SK-N-SH (cell line): ENCODE measurements at regions not wholly inside any gene's neighbourhood (a gene's known extent, or its start where the extent isn't known, plus 50 kb on each side); places are given as distances from the start of the nearest gene placed in this dataset.

Experiments
- CTCF ChIA-PET: fragments of 300-600, 350-600 bp; formaldehyde crosslinking; extraction: SDS; loops from one replicate; lab custom pipeline; 2021; lab: Yijun Ruan, JAX
- POLR2A ChIA-PET: fragments of 350-600 bp; sonication (Branson Sonifier 250); formaldehyde crosslinking; extraction: SDS; loops from one replicate; lab custom pipeline; 2020; ENCODE audit warnings: antibody characterized with exemption, inconsistent platforms; lab: Yijun Ruan, JAX
- DNase-seq: peaks from one replicate; pipeline ENCODE4 v3.0.0; 2012
- H2AFZ ChIP-seq: fragments of 200-600 bp; sonication (generic); 2 replicates; pipeline ENCODE4 v1.8.1; 2016; ENCODE audit warnings: antibody characterized with exemption, mild to moderate bottlenecking, low read depth
- H3F3A ChIP-seq: fragments of 200-600 bp; sonication (generic); replicated peaks from 2 replicates; pipeline ENCODE3; 2016; ENCODE audit warnings: antibody characterized with exemption, mild to moderate bottlenecking; ENCODE audit not compliant: insufficient read depth
- H3K27ac ChIP-seq, 2 experiments: fragments of 200-500 bp in 1 of 2; fragments of 200-600 bp in 1 of 2; sonication (Bioruptor generic) in 1 of 2; sonication (generic), shearing (Covaris generic) in 1 of 2; 2 replicates each; pipeline versions ENCODE4 v1.5.1 to v1.6.1; 2014 to 2016; ENCODE audit warnings: low read depth in 2 of 2, inconsistent platforms in 1 of 2, low read length in 1 of 2, mild to moderate bottlenecking in 1 of 2, mixed read lengths in 1 of 2
- H3K27me3 ChIP-seq: fragments of 200-600 bp; sonication (generic), shearing (Covaris generic); 2 replicates; pipeline ENCODE4 v1.6.1; 2016; ENCODE audit warnings: mixed run types; ENCODE audit not compliant: insufficient read depth
- H3K36me3 ChIP-seq, 2 experiments: fragments of 200-500 bp in 1 of 2; fragments of 200-600 bp in 1 of 2; sonication (Bioruptor generic) in 1 of 2; sonication (generic) in 1 of 2; replicated peaks in 1 of 2; 2 replicates each; pipeline versions ENCODE3 to v1.5.1; 2014 to 2016; ENCODE audit warnings: low read length in 1 of 2, mild to moderate bottlenecking in 1 of 2; ENCODE audit not compliant: insufficient read depth in 2 of 2, control insufficient read depth in 1 of 2
- H3K4me1 ChIP-seq, 2 experiments: fragments of 200-500 bp in 1 of 2; fragments of 200-600 bp in 1 of 2; sonication (Bioruptor generic) in 1 of 2; sonication (generic), shearing (Covaris generic) in 1 of 2; 2 replicates each; pipeline versions ENCODE4 v1.5.1 to v1.6.1; 2014 to 2016; ENCODE audit warnings: low read depth in 1 of 2, low read length in 1 of 2, mixed run types in 1 of 2; ENCODE audit not compliant: insufficient read depth in 2 of 2, control insufficient read depth in 1 of 2
- H3K4me2 ChIP-seq: fragments of 200-600 bp; sonication (generic), shearing (Covaris generic); 2 replicates; pipeline ENCODE4 v1.6.1; 2017; ENCODE audit warnings: mixed run types
- H3K4me3 ChIP-seq, 2 experiments: fragments of 200-500 bp in 1 of 2; fragments of 200-600 bp in 1 of 2; sonication (Bioruptor generic) in 1 of 2; sonication (generic), shearing (Covaris generic) in 1 of 2; 2 replicates each; pipeline versions ENCODE4 v1.5.1 to v1.8.1; 2014 to 2016; ENCODE audit warnings: low read depth in 2 of 2, inconsistent platforms in 1 of 2, low read length in 1 of 2, mild to moderate bottlenecking in 1 of 2, mixed read lengths in 1 of 2, moderate library complexity in 1 of 2
- H3K79me2 ChIP-seq: fragments of 200-600 bp; sonication (generic); 2 replicates; pipeline ENCODE4 v1.8.1; 2017; ENCODE audit warnings: mild to moderate bottlenecking; ENCODE audit not compliant: insufficient read depth
- H3K9ac ChIP-seq: fragments of 200-600 bp; sonication (generic); 2 replicates; pipeline ENCODE4 v1.6.1; 2017; ENCODE audit warnings: mixed run types
- H3K9me2 ChIP-seq: fragments of 200-600 bp; sonication (generic); 2 replicates; pipeline ENCODE4 v1.6.1; 2017; ENCODE audit warnings: mixed run types
- H3K9me3 ChIP-seq: fragments of 200-600 bp; sonication (generic); 2 replicates; pipeline ENCODE4 v1.6.1; 2017; ENCODE audit warnings: mixed run types, mild to moderate bottlenecking, moderate library complexity
- H4K20me1 ChIP-seq: fragments of 200-600 bp; sonication (generic); 2 replicates; pipeline ENCODE4 v1.6.1; 2017; ENCODE audit warnings: mild to moderate bottlenecking, mixed run types; ENCODE audit not compliant: insufficient read depth
- CTCF ChIP-seq: fragments of 200-600 bp; sonication (generic); IDR thresholded peaks from 2 replicates; pipeline ENCODE4 v1.6.1; 2017; ENCODE audit warnings: antibody characterized with exemption, mild to moderate bottlenecking, moderate library complexity
- ELF1 ChIP-seq: IDR thresholded peaks from 2 replicates; pipeline ENCODE4 v1.4.0; 2012
- EZH2phosphoT487 ChIP-seq: fragments of 200-600 bp; sonication (generic); IDR thresholded peaks from 2 replicates; pipeline ENCODE4 v1.6.1; 2017; ENCODE audit warnings: low read depth, mixed run types, mild to moderate bottlenecking, antibody characterized with exemption, moderate library complexity, borderline replicate concordance
- FOSL2 ChIP-seq: IDR thresholded peaks from 2 replicates; pipeline ENCODE4 v1.4.0; 2012; ENCODE audit warnings: low read depth, mild to moderate bottlenecking, moderate library complexity, borderline replicate concordance
- FOXM1 ChIP-seq: IDR thresholded peaks from 2 replicates; pipeline ENCODE4 v1.4.0; 2012; ENCODE audit warnings: low read depth, mild to moderate bottlenecking
- GATA2 ChIP-seq: sonication (generic); formaldehyde crosslinking; IDR thresholded peaks from 2 replicates; pipeline ENCODE4 v1.5.0; 2020; ENCODE audit warnings: mild to moderate bottlenecking, missing genetic modification reagents
- IRF3 ChIP-seq: fragments of 150-350 bp; IDR thresholded peaks from 2 replicates; pipeline ENCODE4 v1.6.1; 2016; ENCODE audit warnings: mild to moderate bottlenecking, low read depth, low read length
- JUND ChIP-seq: IDR thresholded peaks from 2 replicates; pipeline ENCODE4 v1.4.0; 2012
- MAX ChIP-seq: IDR thresholded peaks from 2 replicates; pipeline ENCODE4 v1.4.0; 2012; ENCODE audit warnings: low read depth
- MXI1 ChIP-seq: IDR thresholded peaks from 2 replicates; pipeline ENCODE4 v1.6.1; 2012; ENCODE audit warnings: mild to moderate bottlenecking, low read depth, low read length, improper control_type of control experiment
- NRF1 ChIP-seq: IDR thresholded peaks from 2 replicates; pipeline ENCODE4 v1.6.1; 2012; ENCODE audit warnings: low read depth, mild to moderate bottlenecking, low read length
- RAD21 ChIP-seq: IDR thresholded peaks from 2 replicates; pipeline ENCODE4 v1.6.1; 2012; ENCODE audit warnings: mild to moderate bottlenecking, low read length
- REST ChIP-seq: IDR thresholded peaks from 2 replicates; pipeline ENCODE4 v1.6.1; 2012; ENCODE audit warnings: mild to moderate bottlenecking, low read depth, low read length, moderate library complexity
- RFX5 ChIP-seq: IDR thresholded peaks from 2 replicates; pipeline ENCODE4 v1.6.1; 2012; ENCODE audit warnings: mild to moderate bottlenecking, improper control_type of control experiment, low read length
- RXRA ChIP-seq: IDR thresholded peaks from 2 replicates; pipeline ENCODE4 v1.4.0; 2012; ENCODE audit warnings: low read depth, mild to moderate bottlenecking, borderline replicate concordance
- SIN3A ChIP-seq: IDR thresholded peaks from 2 replicates; pipeline ENCODE4 v1.6.1; 2012; ENCODE audit warnings: low read depth, mild to moderate bottlenecking, low read length, moderate library complexity, borderline replicate concordance
- TAF1 ChIP-seq: IDR thresholded peaks from 2 replicates; pipeline ENCODE4 v1.6.1; 2012; ENCODE audit warnings: low read depth, mild to moderate bottlenecking, low read length, moderate library complexity, borderline replicate concordance
- USF2 ChIP-seq: fragments of 150-350 bp; IDR thresholded peaks from 2 replicates; pipeline ENCODE4 v1.6.1; 2017; ENCODE audit warnings: antibody characterized with exemption, low read length, low read depth, borderline replicate concordance
- YY1 ChIP-seq: IDR thresholded peaks from 2 replicates; pipeline ENCODE4 v1.4.0; 2012; ENCODE audit warnings: low read depth, mild to moderate bottlenecking
- ZBTB33 ChIP-seq: IDR thresholded peaks from 2 replicates; pipeline ENCODE4 v1.4.0; 2012; ENCODE audit warnings: low read depth, borderline replicate concordance

GRCh38 chr10:31741473-31741872 is 187.2 kb downstream of the ARHGAP12 start:
- no peaks in the 10 kb centered on the region for H3K27me3 ChIP-seq
- H3K79me2 ChIP-seq, result no peaks in the 10 kb centered on the region
- no peak overlapping the region for H3K9ac ChIP-seq
- POLR2A ChIA-PET, result no interaction called here
- no peak for TF ChIP-seq RAD21
- TF ChIP-seq IRF3, result no peak
- no peak for TF ChIP-seq SIN3A
- no peak for TF ChIP-seq ELF1
- no peak for TF ChIP-seq FOXM1
- TF ChIP-seq YY1, result no peak
- no peak for TF ChIP-seq FOSL2
- no peak for TF ChIP-seq CTCF
- TF ChIP-seq EZH2phosphoT487, result no peak
- no peak for TF ChIP-seq RXRA
- no peak for TF ChIP-seq MAX
- TF ChIP-seq RFX5, result no peak
- TF ChIP-seq GATA2 (CRISPR knock-in tag), result no peak
- no peak for TF ChIP-seq ZBTB33
- no peak for TF ChIP-seq NRF1
- no peak for TF ChIP-seq JUND
- TF ChIP-seq MXI1, result no peak
- TF ChIP-seq USF2, result no peak
- TF ChIP-seq REST, result no peak
- TF ChIP-seq TAF1, result no peak
- no peak overlapping the region for H3K27ac ChIP-seq
- H3K4me1 ChIP-seq, result peaks cover 2 to 11% of the 10 kb centered on the region in 2 experiments; a peak in 3 of 4 replicates
- no peak for DNase-seq
- H3K36me3 ChIP-seq, result no peaks in the 10 kb centered on the region
- H3K4me3 ChIP-seq, result no peak overlapping the region
- H3K4me2 ChIP-seq, result no peak overlapping the region
- H4K20me1 ChIP-seq, result no peaks in the 10 kb centered on the region
- CTCF ChIA-PET, result no interaction called here
- no peaks in the 10 kb centered on the region for H3K9me3 ChIP-seq
- peaks cover 14% of the 10 kb centered on the region for H3F3A ChIP-seq
- H3K9me2 ChIP-seq, result no peaks in the 10 kb centered on the region
- H2AFZ ChIP-seq, result no peak overlapping the region
